Liver (tissue), 3 donors: ENCODE measurements at regions not wholly inside any gene's neighbourhood (a gene's known extent, or its start where the extent isn't known, plus 50 kb on each side); places are given as distances from the start of the nearest gene placed in this dataset.

ENCODE experiments used
- CTCF ChIP-seq: fragments of 150-350 bp; IDR thresholded peaks from 2 replicates; pipeline ENCODE4 v1.5.1; 2017; ENCODE audit warnings: improper control_type of control experiment, low read depth, low read length; ENCODE audit not compliant: missing input control
- FOXA1 ChIP-seq: IDR thresholded peaks from 2 replicates; pipeline ENCODE4 v1.6.1; 2016; ENCODE audit warnings: antibody characterized with exemption
- MAX ChIP-seq: IDR thresholded peaks from 2 replicates; pipeline ENCODE4 v1.6.1; 2016; ENCODE audit warnings: antibody characterized with exemption
- RAD21 ChIP-seq, 2 donors: IDR thresholded peaks; 2 replicates each; pipeline ENCODE4 v1.6.1; 2016; ENCODE audit warnings: antibody characterized with exemption in 2 of 2, mild to moderate bottlenecking in 2 of 2
- RXRA ChIP-seq, 2 donors: IDR thresholded peaks; 2 replicates each; pipeline ENCODE4 v1.6.1; 2017 to 2018; ENCODE audit warnings: antibody characterized with exemption in 2 of 2, mild to moderate bottlenecking in 1 of 2
- TAF1 ChIP-seq: conservative IDR thresholded peaks from 2 replicates; pipeline ENCODE4 v1.6.1; 2016; ENCODE audit warnings: antibody characterized with exemption, mild to moderate bottlenecking
- donor health status: healthy.
- donor health status: healthy.

- TF ChIP-seq CTCF (no peak), MAX (no peak), RAD21 (IDR thresholded peaks at IDR 0.05) (no peak), FOXA1 (no peak), TAF1 (no peak), RXRA (IDR thresholded peaks at IDR 0.05) (no peak)
These were observed 357.6 kb upstream of the CWC22 start for GRCh38 chr2:180364719-180365118.
